HEK293 (cell line): ENCODE measurements at regions not wholly inside any gene's neighbourhood (a gene's known extent, or its start where the extent isn't known, plus 50 kb on each side); places are given as distances from the start of the nearest gene placed in this dataset.
"Not testable (repeated sequence)": the region's sequence is repeated elsewhere in the genome, so short reads cannot be mapped to it uniquely, and the experiment has no call there.

ENCODE experiments used
- CTCF ChIP-seq: fragments of 450-650 bp; formaldehyde crosslinking; IDR thresholded peaks from 2 replicates; pipeline ENCODE4 v1.5.1; 2016; ENCODE audit warnings: missing biosample characterization, missing genetic modification characterization
- PATZ1 ChIP-seq: fragments of 450-650 bp; formaldehyde crosslinking; IDR thresholded peaks from 2 replicates; pipeline ENCODE4 v1.5.1; 2016; ENCODE audit warnings: missing biosample characterization, missing genetic modification characterization
- REST ChIP-seq: fragments of 450-650 bp; formaldehyde crosslinking; IDR thresholded peaks from 2 replicates; pipeline ENCODE4 v1.5.1; 2016; ENCODE audit warnings: missing biosample characterization, missing genetic modification characterization
- ZBTB44 ChIP-seq: fragments of 450-650 bp; IDR thresholded peaks from 2 replicates; pipeline ENCODE4 v1.5.1; 2018; ENCODE audit warnings: missing biosample characterization, mild to moderate bottlenecking, missing genetic modification characterization
- ZNF292 ChIP-seq: fragments of 450-650 bp; formaldehyde crosslinking; IDR thresholded peaks from 2 replicates; pipeline ENCODE4 v1.5.1; 2016; ENCODE audit warnings: low read depth, missing biosample characterization, missing genetic modification characterization, borderline replicate concordance
- ZSCAN23 ChIP-seq: fragments of 450-650 bp; formaldehyde crosslinking; IDR thresholded peaks from 2 replicates; pipeline ENCODE4 v1.5.1; 2016; ENCODE audit warnings: missing biosample characterization, missing genetic modification characterization

GRCh38 chr9:67349424-67349759 is 357.0 kb upstream of the SPATA31A3 start:
- TF ChIP-seq CTCF, ZNF292, PATZ1, ZBTB44, ZSCAN23, REST (tag by site-specific recombination): not testable (repeated sequence)
